ENCODE measurements at regions not wholly inside any gene's neighbourhood (a gene's known extent, or its start where the extent isn't known, plus 50 kb on each side); places are given as distances from the start of the nearest gene placed in this dataset.

- no peaks in the 10 kb centered on the region for H3K9me2 ChIP-seq (replicated peaks; ENCODE audit: insufficient read depth, low read length)
- H4K20me1 ChIP-seq (ENCODE audit: low read depth, low read length): no peaks in the 10 kb centered on the region
- TF ChIP-seq CTCF (IDR thresholded peaks at IDR 0.05; ENCODE audit: insufficient read depth, low read length, poor library complexity, severe bottlenecking): no peak
- no peak for TF ChIP-seq EZH2phosphoT487 (conservative IDR thresholded peaks at IDR 0.05; ENCODE audit: low read length)
Observed at GRCh38 chr10:90308223-90308622, 549.6 kb downstream of the HTR7 start.

DNA sequence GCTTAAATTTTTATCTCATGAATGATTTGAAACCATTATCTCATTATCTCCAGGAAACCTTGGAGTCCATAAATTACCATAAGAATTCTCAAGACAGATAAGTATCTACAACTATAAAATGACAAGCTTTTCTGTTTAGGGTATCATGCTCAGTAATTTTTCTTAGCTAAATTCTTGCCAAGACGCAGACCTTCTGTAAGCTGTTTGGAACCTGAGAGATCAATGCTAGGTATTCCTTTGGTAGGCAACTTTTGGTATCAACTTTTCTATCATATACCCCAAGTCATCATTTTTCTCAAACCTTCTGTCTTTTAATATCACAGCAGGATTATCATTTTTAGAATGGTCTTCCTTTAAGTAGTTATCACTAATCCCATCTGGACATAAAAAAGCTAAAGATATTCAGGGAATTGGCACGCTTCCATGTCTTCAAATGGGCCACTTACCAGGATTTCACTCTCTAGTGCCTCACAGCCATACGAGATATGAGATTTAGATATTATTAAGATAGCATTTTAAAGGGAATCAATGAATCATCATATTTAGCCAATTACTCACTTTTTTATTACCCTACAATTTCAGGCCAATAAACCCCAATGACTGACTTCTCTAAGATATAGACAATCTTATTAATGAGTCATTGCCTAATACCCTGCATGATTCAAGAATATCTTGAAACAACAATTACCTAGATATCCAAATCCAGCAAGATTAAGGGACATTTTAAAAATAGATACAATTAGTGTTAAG, 544.1 kb downstream of the HTR7 start:
- Histone ChIP-seq H3K9me2 (replicated peaks; ENCODE audit: insufficient read depth, low read length) (no peaks in the 10 kb centered on the region), H3K9ac (ENCODE audit: low read length) (no peak overlapping the region), H3K79me2 (ENCODE audit: insufficient read depth, low read length) (no peaks in the 10 kb centered on the region), H3K4me2 (ENCODE audit: low read depth, low read length, poor library complexity, severe bottlenecking) (no peak overlapping the region), H4K20me1 (ENCODE audit: low read depth, low read length) (no peaks in the 10 kb centered on the region), H3F3A (ENCODE audit: insufficient read depth) (no peaks in the 10 kb centered on the region), H2AFZ (ENCODE audit: low read depth, low read length, severe bottlenecking) (no peak overlapping the region), H3K27me3 (ENCODE audit: low read length) (no peaks in the 10 kb centered on the region), H3K27ac (ENCODE audit: low read depth, low read length) (no peak overlapping the region), H3K36me3 (ENCODE audit: low read length) (no peaks in the 10 kb centered on the region), H3K4me3 (ENCODE audit: insufficient read depth, low read length, poor library complexity, severe bottlenecking) (no peak overlapping the region), H3K9me3 (ENCODE audit: insufficient read depth, low read length) (no peaks in the 10 kb centered on the region)
- no peak for TF ChIP-seq CTCF (IDR thresholded peaks at IDR 0.05; ENCODE audit: insufficient read depth, low read length, poor library complexity, severe bottlenecking)
- no peak for TF ChIP-seq EZH2phosphoT487 (conservative IDR thresholded peaks at IDR 0.05; ENCODE audit: low read length)

More at GRCh38 chr10:90308223-90308622, 549.6 kb downstream of the HTR7 start:
- no peaks in the 10 kb centered on the region for H3F3A ChIP-seq (ENCODE audit: insufficient read depth)
- no peaks in the 10 kb centered on the region for H3K36me3 ChIP-seq (ENCODE audit: low read length)
- H3K27me3 ChIP-seq (ENCODE audit: low read length): no peaks in the 10 kb centered on the region
- H3K4me3 ChIP-seq (ENCODE audit: insufficient read depth, low read length, poor library complexity, severe bottlenecking): no peak overlapping the region
- no peaks in the 10 kb centered on the region for H3K9me3 ChIP-seq (ENCODE audit: insufficient read depth, low read length)
- H3K79me2 ChIP-seq (ENCODE audit: insufficient read depth, low read length): no peaks in the 10 kb centered on the region
- H3K27ac ChIP-seq (ENCODE audit: low read depth, low read length): no peak overlapping the region
- no peak overlapping the region for H3K4me2 ChIP-seq (ENCODE audit: low read depth, low read length, poor library complexity, severe bottlenecking)
- H3K9ac ChIP-seq (ENCODE audit: low read length): no peak overlapping the region
- H2AFZ ChIP-seq (ENCODE audit: low read depth, low read length, severe bottlenecking): no peak overlapping the region

- no peaks in the 10 kb centered on the region for H4K20me1 ChIP-seq (ENCODE audit: low read depth, low read length)
- H3K4me2 ChIP-seq (ENCODE audit: low read depth, low read length, poor library complexity, severe bottlenecking): no peak overlapping the region
- no peaks in the 10 kb centered on the region for H3K27me3 ChIP-seq (ENCODE audit: low read length)
- H3F3A ChIP-seq (ENCODE audit: insufficient read depth): no peaks in the 10 kb centered on the region
- H3K27ac ChIP-seq (ENCODE audit: low read depth, low read length): no peak overlapping the region
- H3K9ac ChIP-seq (ENCODE audit: low read length): no peak overlapping the region
- H3K4me3 ChIP-seq (ENCODE audit: insufficient read depth, low read length, poor library complexity, severe bottlenecking): no peak overlapping the region
- H3K36me3 ChIP-seq (ENCODE audit: low read length): no peaks in the 10 kb centered on the region
- no peak overlapping the region for H2AFZ ChIP-seq (ENCODE audit: low read depth, low read length, severe bottlenecking)
- no peaks in the 10 kb centered on the region for H3K9me2 ChIP-seq (replicated peaks; ENCODE audit: insufficient read depth, low read length)
- H3K9me3 ChIP-seq (ENCODE audit: insufficient read depth, low read length): no peaks in the 10 kb centered on the region
- no peaks in the 10 kb centered on the region for H3K79me2 ChIP-seq (ENCODE audit: insufficient read depth, low read length)
- no peak for TF ChIP-seq CTCF (IDR thresholded peaks at IDR 0.05; ENCODE audit: insufficient read depth, low read length, poor library complexity, severe bottlenecking)
- TF ChIP-seq EZH2phosphoT487 (conservative IDR thresholded peaks at IDR 0.05; ENCODE audit: low read length): no peak
Observed at GRCh38 chr10:90314718-90315117, 543.1 kb downstream of the HTR7 start.

All from SU-DHL-6 (cell line).